Right renal pelvis (tissue), 4 donors: ENCODE measurements at regions not wholly inside any gene's neighbourhood (a gene's known extent, or its start where the extent isn't known, plus 50 kb on each side); places are given as distances from the start of the nearest gene placed in this dataset.

Experiments used
- DNase-seq, 4 donors: peaks; one replicate each; pipeline ENCODE4 v3.0.0-alpha.2; 2013; ENCODE audit warnings: low read depth in 4 of 4, low spot score in 3 of 4, missing footprints in 1 of 4

- DNase-seq, result no peak
These were observed 162.7 kb downstream of the MACROH2A1 start for GRCh38 chr5:135236228-135236907.

- DNase-seq, result no peak
These were observed 163.3 kb downstream of the MACROH2A1 start for GRCh38 chr5:135235551-135236227.

- DNase-seq, result no peak
These were observed 164.2 kb downstream of the MACROH2A1 start for GRCh38 chr5:135234666-135235401.

- no peak for DNase-seq
These were observed 164.8 kb downstream of the MACROH2A1 start for GRCh38 chr5:135234242-135234641.

- DNase-seq, result no peak
These were observed 165.6 kb downstream of the MACROH2A1 start for GRCh38 chr5:135233477-135233876.

GRCh38 chr5:135232958-135233357 is 166.1 kb downstream of the MACROH2A1 start:
- no peak for DNase-seq

GRCh38 chr5:135231289-135231688 is 167.7 kb downstream of the MACROH2A1 start:
- no peak for DNase-seq

GRCh38 chr5:135230251-135230925 is 168.6 kb downstream of the MACROH2A1 start:
- DNase-seq, result no peak

- DNase-seq, result no peak
These were observed 169.3 kb downstream of the MACROH2A1 start for GRCh38 chr5:135229679-135230132.

GRCh38 chr5:135229122-135229521 is 169.9 kb downstream of the MACROH2A1 start:
- DNase-seq, result no peak

GRCh38 chr5:135228222-135228621 is 170.8 kb downstream of the MACROH2A1 start:
- DNase-seq, result no peak

- DNase-seq, result no peak
These were observed 171.7 kb downstream of the MACROH2A1 start for GRCh38 chr5:135227064-135228022.

GRCh38 chr5:135225856-135226560 is 173.0 kb downstream of the MACROH2A1 start:
- DNase-seq, result no peak

- no peak for DNase-seq
These were observed 175.0 kb downstream of the MACROH2A1 start for GRCh38 chr5:135223891-135224625.

- no peak for DNase-seq
These were observed 175.6 kb downstream of the MACROH2A1 start for GRCh38 chr5:135223404-135223803.

GRCh38 chr5:135222771-135223170 is 176.3 kb downstream of the MACROH2A1 start:
- no peak for DNase-seq

GRCh38 chr5:135222171-135222681 is 176.8 kb downstream of the MACROH2A1 start:
- no peak for DNase-seq

GRCh38 chr5:135221696-135222095 is 177.3 kb downstream of the MACROH2A1 start:
- no peak for DNase-seq

GRCh38 chr5:135221187-135221473 is 177.9 kb downstream of the MACROH2A1 start:
- DNase-seq, result no peak
